Colonic mucosa (tissue), 4 donors: ENCODE measurements at regions not wholly inside any gene's neighbourhood (a gene's known extent, or its start where the extent isn't known, plus 50 kb on each side); places are given as distances from the start of the nearest gene placed in this dataset.
"Not testable (repeated sequence)": the region's sequence is repeated elsewhere in the genome, so short reads cannot be mapped to it uniquely, and the experiment has no call there.

Experiments
- DNase-seq: peaks from one replicate; pipeline ENCODE4 v3.0.0-alpha.2; 2020
- H3K27ac ChIP-seq: fragments of 200-600 bp; one replicate; pipeline ENCODE4 v1.8.0; 2021
- H3K27me3 ChIP-seq: fragments of 200-600 bp; one replicate; pipeline ENCODE4 v1.8.0; 2021
- H3K36me3 ChIP-seq: fragments of 200-600 bp; one replicate; pipeline ENCODE4 v1.8.0; 2021
- H3K4me1 ChIP-seq: fragments of 200-600 bp; one replicate; pipeline ENCODE4 v1.8.0; 2021; ENCODE audit warnings: mild to moderate bottlenecking
- H3K4me3 ChIP-seq: fragments of 200-600 bp; one replicate; pipeline ENCODE4 v1.8.0; 2021
- H3K9ac ChIP-seq, 2 donors: one replicate each; pipeline ENCODE4 v1.7.0; 2013; ENCODE audit warnings: control low read depth in 2 of 2, low read depth in 2 of 2, low read length in 2 of 2
- H3K9me3 ChIP-seq: fragments of 200-600 bp; one replicate; pipeline ENCODE4 v1.8.0; 2021
- CTCF ChIP-seq: fragments of 200-600 bp; IDR thresholded peaks from one replicate; pipeline ENCODE4 v1.8.0; 2022; ENCODE audit warnings: antibody characterized with exemption, mild to moderate bottlenecking
- intact Hi-C: fragments of 100-400 bp; cut with DNase I; formaldehyde crosslinking; loops from one replicate; pipeline ENCODE4 v1.14.1; 2022
- donor health status: healthy.
- donor health status: DM: no; HTN: no; CAD: no.
- donor health status: DM: no; HTN: no; CAD: no.

GRCh38 chr4:126906466-126906865 is 726.3 kb upstream of the INTU start:
- Histone ChIP-seq H3K9me3 (no peaks in the 10 kb centered on the region), H3K36me3 (no peaks in the 10 kb centered on the region), H3K4me1 (no peaks in the 10 kb centered on the region), H3K27ac (no peak overlapping the region), H3K27me3 (no peaks in the 10 kb centered on the region), H3K9ac (no peak overlapping the region), H3K4me3 (no peak overlapping the region)
- no peak for TF ChIP-seq CTCF
- intact Hi-C loops = no loop called here
- DNase-seq = no peak

- intact Hi-C loops = no loop called here
- no peak for TF ChIP-seq CTCF
These were observed 725.4 kb upstream of the INTU start for GRCh38 chr4:126907389-126907788.

DNA sequence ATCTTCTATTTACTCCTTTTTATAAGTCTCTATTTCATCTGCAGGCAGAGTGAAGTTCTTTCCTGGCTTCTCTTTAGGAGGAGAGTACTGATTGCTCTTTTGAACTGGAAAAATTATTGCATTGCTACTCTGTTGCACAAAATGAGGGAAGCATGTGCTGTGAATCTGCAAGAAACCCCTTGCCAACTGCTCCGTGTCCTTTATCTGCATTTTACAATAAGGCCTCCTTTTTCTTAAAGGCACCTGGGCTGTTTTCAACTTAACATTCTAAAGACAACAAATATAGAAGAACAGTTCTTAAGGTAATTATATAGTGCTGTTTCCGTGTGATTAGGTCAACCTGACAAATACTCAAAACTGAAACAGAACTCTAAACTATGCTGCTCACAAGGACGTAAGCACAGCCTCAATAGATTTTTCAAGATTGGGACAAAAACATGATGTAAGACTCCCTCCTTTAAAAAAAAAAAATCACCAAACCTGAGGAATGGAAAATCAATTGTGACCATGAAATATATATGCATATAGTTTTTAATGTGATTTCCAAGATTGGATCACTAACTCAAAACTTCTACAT is 716.6 kb upstream of the INTU start:
- H3K9me3 ChIP-seq = no peaks in the 10 kb centered on the region
- no peak overlapping the region for H3K4me3 ChIP-seq
- H3K4me1 ChIP-seq = no peaks in the 10 kb centered on the region
- no peak for DNase-seq
- no peak overlapping the region for H3K9ac ChIP-seq
- no peaks in the 10 kb centered on the region for H3K27me3 ChIP-seq
- no peak for TF ChIP-seq CTCF
- intact Hi-C loops = no loop called here
- no peak overlapping the region for H3K27ac ChIP-seq
- H3K36me3 ChIP-seq = no peaks in the 10 kb centered on the region

More at GRCh38 chr4:126907389-126907788, 725.4 kb upstream of the INTU start:
- Histone ChIP-seq H3K9me3 (no peaks in the 10 kb centered on the region), H3K4me3 (no peak overlapping the region), H3K27ac (no peak overlapping the region), H3K9ac (no peak overlapping the region), H3K36me3 (no peaks in the 10 kb centered on the region), H3K4me1 (no peaks in the 10 kb centered on the region), H3K27me3 (no peaks in the 10 kb centered on the region)
- no peak for DNase-seq

DNA sequence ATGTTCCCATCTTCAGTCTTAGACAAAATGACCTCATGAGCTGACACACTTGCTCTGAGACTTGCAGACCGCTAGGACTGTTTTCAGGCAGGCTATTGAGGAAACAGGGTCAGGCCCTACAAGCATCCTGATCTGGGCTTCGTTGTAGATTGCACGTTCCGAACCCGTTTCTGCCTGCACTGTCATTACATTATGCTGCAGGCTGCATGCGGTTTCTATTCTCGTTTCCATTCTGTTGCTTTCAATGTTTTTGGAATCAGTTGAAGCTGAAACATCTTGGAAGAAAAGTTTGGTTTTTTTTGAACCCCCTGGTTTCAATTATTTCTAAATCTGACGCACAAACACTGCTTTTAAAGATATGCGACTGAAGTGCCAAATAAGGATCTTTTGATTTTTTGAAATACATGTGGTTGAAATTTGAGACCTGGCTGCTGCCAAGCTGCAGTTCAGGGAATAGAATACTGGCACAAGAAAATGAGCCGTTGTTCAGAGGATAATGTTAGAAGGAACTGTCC is 716.1 kb upstream of the INTU start:
- no peaks in the 10 kb centered on the region for H3K4me1 ChIP-seq
- no peak for DNase-seq
- H3K9me3 ChIP-seq = no peaks in the 10 kb centered on the region
- H3K36me3 ChIP-seq = no peaks in the 10 kb centered on the region
- no peak overlapping the region for H3K4me3 ChIP-seq
- no peak overlapping the region for H3K27ac ChIP-seq
- H3K9ac ChIP-seq = no peak overlapping the region
- H3K27me3 ChIP-seq = no peaks in the 10 kb centered on the region
- TF ChIP-seq CTCF = no peak
- intact Hi-C loops = no loop called here

DNA sequence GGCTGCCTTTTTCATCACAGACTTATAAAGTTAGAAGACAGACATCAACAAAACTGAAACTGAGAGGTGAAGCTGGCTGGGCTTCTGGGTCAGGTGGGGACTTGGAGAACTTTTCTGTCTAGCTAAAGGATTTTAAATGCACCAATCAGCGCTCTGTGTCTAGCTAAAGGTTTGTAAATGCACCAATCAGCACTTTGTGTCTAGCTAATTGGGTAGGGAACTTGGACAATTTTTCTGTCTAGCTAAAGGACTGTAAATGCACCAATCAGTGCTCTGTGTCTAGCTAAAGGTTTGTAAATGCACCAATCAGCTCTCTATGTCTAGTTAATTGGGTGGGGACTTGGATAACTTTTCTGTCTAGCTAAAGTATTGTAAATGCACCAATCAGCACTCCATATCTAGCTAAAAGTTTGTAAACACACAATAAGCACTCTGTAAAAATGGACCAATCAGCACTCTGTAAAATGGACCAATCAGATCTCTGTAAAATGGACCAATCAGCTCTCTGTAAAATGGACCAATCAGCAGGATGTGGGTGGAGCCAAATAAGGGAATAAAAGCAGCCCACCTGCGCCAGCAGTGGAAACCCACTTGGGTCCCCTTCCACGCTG is 710.3 kb upstream of the INTU start:
- intact Hi-C loops, H3K36me3 ChIP-seq, H3K27me3 ChIP-seq, H3K4me3 ChIP-seq, H3K4me1 ChIP-seq, H3K27ac ChIP-seq, DNase-seq, H3K9ac ChIP-seq, H3K9me3 ChIP-seq: not testable (repeated sequence)

- H3K4me3 ChIP-seq = no peak overlapping the region
- no peak overlapping the region for H3K9ac ChIP-seq
- no peaks in the 10 kb centered on the region for H3K9me3 ChIP-seq
- no peaks in the 10 kb centered on the region for H3K36me3 ChIP-seq
- no peak for TF ChIP-seq CTCF
- no peaks in the 10 kb centered on the region for H3K27me3 ChIP-seq
- H3K4me1 ChIP-seq = no peaks in the 10 kb centered on the region
- no peak overlapping the region for H3K27ac ChIP-seq
- DNase-seq = no peak
- intact Hi-C loops = no loop called here
These were observed 708.5 kb upstream of the INTU start for GRCh38 chr4:126924237-126924636.

- H3K27ac ChIP-seq, H3K4me1 ChIP-seq, DNase-seq, intact Hi-C loops, H3K4me3 ChIP-seq, H3K9me3 ChIP-seq, H3K9ac ChIP-seq, H3K27me3 ChIP-seq, H3K36me3 ChIP-seq: not testable (repeated sequence)
These were observed 702.7 kb upstream of the INTU start for GRCh38 chr4:126930059-126930458.
